Liver (tissue), 8 donors: ENCODE measurements at regions not wholly inside any gene's neighbourhood (a gene's known extent, or its start where the extent isn't known, plus 50 kb on each side); places are given as distances from the start of the nearest gene placed in this dataset.

Source experiments
- DNase-seq: peaks from one replicate; pipeline ENCODE4 v3.0.0-alpha.2; 2017; ENCODE audit warnings: low spot score
- H3K27ac ChIP-seq, 2 donors: one replicate each; pipeline ENCODE4 v1.7.0; 2013; ENCODE audit warnings: inconsistent platforms in 2 of 2, low read length in 2 of 2, control low read depth in 1 of 2, low read depth in 1 of 2, mild to moderate bottlenecking in 1 of 2
- H3K27me3 ChIP-seq, 4 donors: one replicate each; pipeline versions ENCODE4 v1.6.1 to v1.7.0; 2013; ENCODE audit warnings: low read length in 3 of 4, inconsistent platforms in 1 of 4, mild to moderate bottlenecking in 1 of 4, moderate library complexity in 1 of 4; ENCODE audit not compliant: control insufficient read depth in 4 of 4, insufficient read depth in 4 of 4
- H3K36me3 ChIP-seq, 4 donors: one replicate each; pipeline versions ENCODE4 v1.6.1 to v1.7.0; 2013; ENCODE audit warnings: low read length in 3 of 4, mild to moderate bottlenecking in 3 of 4, low read depth in 1 of 4, moderate library complexity in 1 of 4; ENCODE audit not compliant: control insufficient read depth in 4 of 4, insufficient read depth in 3 of 4
- H3K4me1 ChIP-seq, 4 donors: one replicate each; pipeline versions ENCODE4 v1.6.1 to v1.7.0; 2013; ENCODE audit warnings: low read length in 3 of 4, mild to moderate bottlenecking in 3 of 4, moderate library complexity in 1 of 4; ENCODE audit not compliant: control insufficient read depth in 4 of 4, insufficient read depth in 4 of 4
- H3K4me3 ChIP-seq, 3 donors: one replicate each; pipeline versions ENCODE4 v1.6.1 to v1.7.0; 2013; ENCODE audit warnings: low read length in 3 of 3, control low read depth in 1 of 3, low read depth in 1 of 3, mild to moderate bottlenecking in 1 of 3
- H3K9ac ChIP-seq, 2 donors: one replicate each; pipeline ENCODE4 v1.7.0; 2013; ENCODE audit warnings: low read length in 2 of 2, mild to moderate bottlenecking in 2 of 2, moderate library complexity in 2 of 2, control low read depth in 1 of 2, low read depth in 1 of 2
- H3K9me3 ChIP-seq, 4 donors: one replicate each; pipeline versions ENCODE4 v1.6.1 to v1.7.0; 2013; ENCODE audit warnings: low read length in 3 of 4; ENCODE audit not compliant: control insufficient read depth in 4 of 4
- ATF3 ChIP-seq: IDR thresholded peaks from 2 replicates; pipeline ENCODE4 v1.6.1; 2016; ENCODE audit warnings: antibody characterized with exemption
- CTCF ChIP-seq: fragments of 150-350 bp; IDR thresholded peaks from 2 replicates; pipeline ENCODE4 v1.5.1; 2017; ENCODE audit warnings: improper control_type of control experiment, low read depth, low read length; ENCODE audit not compliant: missing input control
- FOXA1 ChIP-seq: IDR thresholded peaks from 2 replicates; pipeline ENCODE4 v1.6.1; 2016; ENCODE audit warnings: antibody characterized with exemption
- FOXA2 ChIP-seq: IDR thresholded peaks from 2 replicates; pipeline ENCODE4 v1.6.1; 2016; ENCODE audit warnings: antibody characterized with exemption
- GABPA ChIP-seq, 2 donors: IDR thresholded peaks in 1 of 2; conservative IDR thresholded peaks in 1 of 2; 2 replicates each; pipeline ENCODE4 v1.6.1; 2016; ENCODE audit warnings: antibody characterized with exemption in 2 of 2, mild to moderate bottlenecking in 1 of 2, moderate library complexity in 1 of 2
- HNF4A ChIP-seq, 2 donors: conservative IDR thresholded peaks; 2 replicates each; pipeline ENCODE4 v1.6.1; 2016; ENCODE audit warnings: antibody characterized with exemption in 2 of 2, mild to moderate bottlenecking in 2 of 2
- HNF4G ChIP-seq: IDR thresholded peaks from 2 replicates; pipeline ENCODE4 v1.6.1; 2016; ENCODE audit warnings: antibody characterized with exemption
- JUND ChIP-seq, 2 donors: IDR thresholded peaks; 2 replicates each; pipeline ENCODE4 v1.6.1; 2016; ENCODE audit warnings: antibody characterized with exemption in 2 of 2
- MAX ChIP-seq: IDR thresholded peaks from 2 replicates; pipeline ENCODE4 v1.6.1; 2016; ENCODE audit warnings: antibody characterized with exemption
- RAD21 ChIP-seq, 2 donors: IDR thresholded peaks; 2 replicates each; pipeline ENCODE4 v1.6.1; 2016; ENCODE audit warnings: antibody characterized with exemption in 2 of 2, mild to moderate bottlenecking in 2 of 2
- REST ChIP-seq: IDR thresholded peaks from 2 replicates; pipeline ENCODE4 v1.6.1; 2016; ENCODE audit warnings: antibody characterized with exemption, mild to moderate bottlenecking
- RXRA ChIP-seq, 2 donors: IDR thresholded peaks; 2 replicates each; pipeline ENCODE4 v1.6.1; 2017 to 2018; ENCODE audit warnings: antibody characterized with exemption in 2 of 2, mild to moderate bottlenecking in 1 of 2
- SP1 ChIP-seq: IDR thresholded peaks from 2 replicates; pipeline ENCODE4 v1.6.1; 2018; ENCODE audit warnings: antibody characterized with exemption, mild to moderate bottlenecking
- TAF1 ChIP-seq: conservative IDR thresholded peaks from 2 replicates; pipeline ENCODE4 v1.6.1; 2016; ENCODE audit warnings: antibody characterized with exemption, mild to moderate bottlenecking
- YY1 ChIP-seq: IDR thresholded peaks from 2 replicates; pipeline ENCODE4 v1.6.1; 2016; ENCODE audit warnings: antibody characterized with exemption, mild to moderate bottlenecking
- ZBTB33 ChIP-seq: IDR thresholded peaks from 2 replicates; pipeline ENCODE4 v1.6.1; 2016; ENCODE audit warnings: antibody characterized with exemption
- WGBS: extraction: QIAGEN DNeasy Blood & Tissue Kit; methylation state at CpG from one replicate; pipeline ENCODE4 v1.1.7; 2013; 5-methylcytosine and 5-hydroxymethylcytosine counted together
- donor health status: healthy.
- donor health status: healthy.
- donor health status: healthy.
- donor health status: healthy.
- donor health status: healthy.

GRCh38 chr13:73715114-73715910 lies 418.9 kb downstream of the KLF12 start (continued):
- TF ChIP-seq REST, result no peak
- TF ChIP-seq ZBTB33, result no peak
- TF ChIP-seq SP1, result no peak
- no peak for TF ChIP-seq FOXA1
- no peak for TF ChIP-seq GABPA (IDR thresholded peaks at IDR 0.05 in 1 of 2, conservative IDR thresholded peaks at IDR 0.05 in 1 of 2)
- TF ChIP-seq RAD21 (IDR thresholded peaks at IDR 0.05), result no peak

- no peaks in the 10 kb centered on the region for H3K27me3 ChIP-seq
- no peak overlapping the region for H3K27ac ChIP-seq
- no peak for DNase-seq
- WGBS, result 97% methylated on average over 2 of the region's 2 CpGs
- H3K4me1 ChIP-seq, result peaks cover 0 to 2% (median under 1%) of the 10 kb centered on the region in 4 donors
- no peaks in the 10 kb centered on the region for H3K9me3 ChIP-seq
- H3K9ac ChIP-seq, result no peak overlapping the region
- no peak overlapping the region for H3K4me3 ChIP-seq
- TF ChIP-seq FOXA2 (no peak), TAF1 (no peak), CTCF (no peak), JUND (IDR thresholded peaks at IDR 0.05) (no peak), REST (no peak), RAD21 (IDR thresholded peaks at IDR 0.05) (no peak), RXRA (IDR thresholded peaks at IDR 0.05) (no peak), ATF3 (no peak), GABPA (IDR thresholded peaks at IDR 0.05 in 1 of 2, conservative IDR thresholded peaks at IDR 0.05 in 1 of 2) (no peak), HNF4A (conservative IDR thresholded peaks at IDR 0.05) (no peak), MAX (no peak), SP1 (no peak), YY1 (no peak), ZBTB33 (no peak), HNF4G (no peak)
- H3K36me3 ChIP-seq, result peaks cover 2 to 32% (median 15%) of the 10 kb centered on the region in 4 donors
Observed at GRCh38 chr13:73714522-73714921, 419.7 kb downstream of the KLF12 start.
